WTC11 (cell line): ENCODE measurements at regions not wholly inside any gene's neighbourhood (a gene's known extent, or its start where the extent isn't known, plus 50 kb on each side); places are given as distances from the start of the nearest gene placed in this dataset.

Experiments
- ATF2 ChIP-seq: sonication (generic); formaldehyde crosslinking; IDR thresholded peaks from 2 replicates; pipeline ENCODE4 v1.8.1; 2022; ENCODE audit warnings: low read depth, missing genetic modification reagents, borderline replicate concordance
- ATF3 ChIP-seq: sonication (generic); formaldehyde crosslinking; conservative IDR thresholded peaks from 2 replicates; pipeline ENCODE4 v1.8.1; 2022; ENCODE audit warnings: mild to moderate bottlenecking, missing genetic modification reagents
- ATF6 ChIP-seq: sonication (generic); formaldehyde crosslinking; IDR thresholded peaks from 2 replicates; pipeline ENCODE4 v1.8.1; 2023; ENCODE audit warnings: mild to moderate bottlenecking, missing genetic modification reagents
- CTCF ChIP-seq: fragments of 200-600 bp; IDR thresholded peaks from 2 replicates; pipeline ENCODE4 v1.8.0; 2022; ENCODE audit warnings: antibody characterized with exemption
- E2F1 ChIP-seq: sonication (generic); formaldehyde crosslinking; IDR thresholded peaks from 2 replicates; pipeline ENCODE4 v1.8.0; 2022; ENCODE audit warnings: mild to moderate bottlenecking, missing genetic modification reagents
- MAX ChIP-seq: sonication (generic); formaldehyde crosslinking; IDR thresholded peaks from 2 replicates; pipeline ENCODE4 v1.8.0; 2022; ENCODE audit warnings: mild to moderate bottlenecking, missing genetic modification reagents
- NR1H2 ChIP-seq: sonication (generic); formaldehyde crosslinking; IDR thresholded peaks from 2 replicates; pipeline ENCODE4 v1.9.0; 2021; ENCODE audit warnings: mild to moderate bottlenecking, moderate library complexity, missing genetic modification reagents
- RELA ChIP-seq: sonication (generic); formaldehyde crosslinking; IDR thresholded peaks from 2 replicates; pipeline ENCODE4 v1.8.1; 2022; ENCODE audit warnings: missing genetic modification reagents, mild to moderate bottlenecking, borderline replicate concordance
- TEAD4 ChIP-seq: sonication (generic); formaldehyde crosslinking; IDR thresholded peaks from 2 replicates; pipeline ENCODE4 v1.8.0; 2022; ENCODE audit warnings: mild to moderate bottlenecking, missing genetic modification reagents

- TF ChIP-seq ATF6 (CRISPR knock-in tag) (no peak), NR1H2 (CRISPR knock-in tag) (no peak), ATF3 (CRISPR knock-in tag) (no peak), E2F1 (CRISPR knock-in tag) (no peak), CTCF (no peak), RELA (CRISPR knock-in tag) (no peak), TEAD4 (CRISPR knock-in tag) (no peak), ATF2 (CRISPR knock-in tag) (no peak), MAX (CRISPR knock-in tag) (no peak)
Measured at GRCh38 chr6:123733180-123733579, 70.5 kb upstream of the NKAIN2 start.
